SJSA1 (cell line): ENCODE measurements at regions not wholly inside any gene's neighbourhood (a gene's known extent, or its start where the extent isn't known, plus 50 kb on each side); places are given as distances from the start of the nearest gene placed in this dataset.

ENCODE experiments used
- DNase-seq, 2 experiments: peaks; one replicate each; pipeline ENCODE4 v3.0.0-alpha.2; 2015 to 2020; ENCODE audit warnings: low spot score in 2 of 2, low read depth in 1 of 2
- H3K27ac ChIP-seq: fragments of 250-450 bp; sonication (Bioruptor Pico); 2 replicates; pipeline ENCODE4 v1.5.1; 2020; ENCODE audit warnings: mild to moderate bottlenecking, moderate library complexity
- H3K27me3 ChIP-seq: fragments of 250-450 bp; sonication (Bioruptor Pico); replicated peaks from 2 replicates; pipeline ENCODE4 v1.5.1; 2020; ENCODE audit warnings: mild to moderate bottlenecking, moderate library complexity
- H3K36me3 ChIP-seq: fragments of 250-450 bp; sonication (Bioruptor Pico); 2 replicates; pipeline ENCODE4 v1.5.1; 2020; ENCODE audit warnings: mild to moderate bottlenecking
- H3K4me1 ChIP-seq: fragments of 250-450 bp; sonication (Bioruptor Pico); replicated peaks from 2 replicates; pipeline ENCODE4 v1.6.1; 2021; ENCODE audit warnings: mild to moderate bottlenecking
- H3K4me3 ChIP-seq: fragments of 250-450 bp; sonication (Bioruptor Pico); 2 replicates; pipeline ENCODE4 v1.5.1; 2020; ENCODE audit warnings: mild to moderate bottlenecking
- H3K9me3 ChIP-seq: fragments of 250-450 bp; sonication (Bioruptor Pico); replicated peaks from 2 replicates; pipeline ENCODE4 v1.5.1; 2020; ENCODE audit warnings: mild to moderate bottlenecking

GRCh38 chr12:115898670-115899069 lies 378.8 kb downstream of the MED13L start:
- no peaks in the 10 kb centered on the region for H3K36me3 ChIP-seq
- no peak for DNase-seq
- no peak overlapping the region for H3K27ac ChIP-seq

GRCh38 chr12:115897729-115898128 lies 379.8 kb downstream of the MED13L start:
- Histone ChIP-seq H3K27me3 (no peaks in the 10 kb centered on the region), H3K4me3 (no peak overlapping the region), H3K27ac (no peak overlapping the region), H3K36me3 (no peaks in the 10 kb centered on the region), H3K4me1 (peaks cover 14% of the 10 kb centered on the region; the same call in 1 of the 2 replicates), H3K9me3 (no peaks in the 10 kb centered on the region)
- DNase-seq, result peak; percentile 57 to 67

More at GRCh38 chr12:115898670-115899069, 378.8 kb downstream of the MED13L start:
- Histone ChIP-seq H3K4me1 (peaks cover 14% of the 10 kb centered on the region; the same call in 1 of the 2 replicates), H3K4me3 (no peak overlapping the region), H3K27me3 (no peaks in the 10 kb centered on the region), H3K9me3 (no peaks in the 10 kb centered on the region)

GRCh38 chr12:115895247-115895646 lies 382.2 kb downstream of the MED13L start:
- H3K27me3 ChIP-seq, result no peaks in the 10 kb centered on the region
- H3K36me3 ChIP-seq, result no peaks in the 10 kb centered on the region
- DNase-seq, result no peak
- H3K9me3 ChIP-seq, result no peaks in the 10 kb centered on the region
- H3K27ac ChIP-seq, result no peak overlapping the region
- no peak overlapping the region for H3K4me3 ChIP-seq
- H3K4me1 ChIP-seq, result peaks cover 14% of the 10 kb centered on the region; the same call in 1 of the 2 replicates

- Histone ChIP-seq H3K4me3 (no peak overlapping the region), H3K27ac (no peak overlapping the region), H3K4me1 (no peaks in the 10 kb centered on the region), H3K9me3 (no peaks in the 10 kb centered on the region), H3K27me3 (no peaks in the 10 kb centered on the region), H3K36me3 (no peaks in the 10 kb centered on the region)
- peak in 1 of 2 experiments; percentile 15 for DNase-seq
Observed at GRCh38 chr12:115891556-115892164, 385.8 kb downstream of the MED13L start.

- Histone ChIP-seq H3K4me3 (no peak overlapping the region), H3K27ac (no peak overlapping the region), H3K9me3 (no peaks in the 10 kb centered on the region), H3K27me3 (no peaks in the 10 kb centered on the region), H3K36me3 (no peaks in the 10 kb centered on the region), H3K4me1 (no peaks in the 10 kb centered on the region)
- no peak for DNase-seq
Observed at GRCh38 chr12:115886666-115887065, 390.8 kb downstream of the MED13L start.

- H3K27ac ChIP-seq, result no peak overlapping the region
Observed at GRCh38 chr12:115885040-115885690, 392.3 kb downstream of the MED13L start.

GRCh38 chr12:115882936-115883335 lies 394.6 kb downstream of the MED13L start:
- H3K4me1 ChIP-seq, result no peaks in the 10 kb centered on the region
- no peak overlapping the region for H3K27ac ChIP-seq
- H3K9me3 ChIP-seq, result no peaks in the 10 kb centered on the region
- H3K36me3 ChIP-seq, result no peaks in the 10 kb centered on the region
- H3K27me3 ChIP-seq, result no peaks in the 10 kb centered on the region
- no peak for DNase-seq
- no peak overlapping the region for H3K4me3 ChIP-seq

More at GRCh38 chr12:115885040-115885690, 392.3 kb downstream of the MED13L start:
- no peaks in the 10 kb centered on the region for H3K27me3 ChIP-seq
- no peak overlapping the region for H3K4me3 ChIP-seq
- H3K4me1 ChIP-seq, result no peaks in the 10 kb centered on the region
- H3K36me3 ChIP-seq, result no peaks in the 10 kb centered on the region
- no peak for DNase-seq
- H3K9me3 ChIP-seq, result no peaks in the 10 kb centered on the region

- no peak overlapping the region for H3K4me3 ChIP-seq
- no peak for DNase-seq
- no peaks in the 10 kb centered on the region for H3K36me3 ChIP-seq
- H3K27me3 ChIP-seq, result no peaks in the 10 kb centered on the region
- H3K9me3 ChIP-seq, result no peaks in the 10 kb centered on the region
- H3K4me1 ChIP-seq, result no peaks in the 10 kb centered on the region
- H3K27ac ChIP-seq, result no peak overlapping the region
Observed at GRCh38 chr12:115880238-115880637, 397.3 kb downstream of the MED13L start.

- Histone ChIP-seq H3K27ac (no peak overlapping the region), H3K4me3 (no peak overlapping the region), H3K36me3 (no peaks in the 10 kb centered on the region), H3K27me3 (no peaks in the 10 kb centered on the region), H3K9me3 (no peaks in the 10 kb centered on the region), H3K4me1 (no peaks in the 10 kb centered on the region)
- DNase-seq, result no peak
Observed at GRCh38 chr12:115879354-115879753, 398.1 kb downstream of the MED13L start.

- H3K9me3 ChIP-seq, result no peaks in the 10 kb centered on the region
- no peak overlapping the region for H3K27ac ChIP-seq
- 0 out of 2 replicates have a peak, but pooled peaks cover 4% of the 10 kb centered on the region for H3K27me3 ChIP-seq
- H3K4me1 ChIP-seq, result no peaks in the 10 kb centered on the region
- H3K36me3 ChIP-seq, result no peaks in the 10 kb centered on the region
- no peak overlapping the region for H3K4me3 ChIP-seq
- DNase-seq, result no peak
Observed at GRCh38 chr12:115873451-115874082, 403.9 kb downstream of the MED13L start.

- DNase-seq, result no peak
- Histone ChIP-seq H3K4me3 (no peak overlapping the region), H3K9me3 (no peaks in the 10 kb centered on the region), H3K36me3 (no peaks in the 10 kb centered on the region), H3K27ac (no peak overlapping the region), H3K4me1 (no peaks in the 10 kb centered on the region), H3K27me3 (0 out of 2 replicates have a peak, but pooled peaks cover 4% of the 10 kb centered on the region)
Observed at GRCh38 chr12:115872919-115873357, 404.6 kb downstream of the MED13L start.

GRCh38 chr12:115872212-115872611 lies 405.3 kb downstream of the MED13L start:
- no peaks in the 10 kb centered on the region for H3K4me1 ChIP-seq
- H3K27me3 ChIP-seq, result 0 out of 2 replicates have a peak, but pooled peaks cover 4% of the 10 kb centered on the region
- H3K27ac ChIP-seq, result no peak overlapping the region
- H3K36me3 ChIP-seq, result no peaks in the 10 kb centered on the region
- H3K9me3 ChIP-seq, result no peaks in the 10 kb centered on the region
- DNase-seq, result no peak
- H3K4me3 ChIP-seq, result no peak overlapping the region

GRCh38 chr12:115871714-115872113 lies 405.8 kb downstream of the MED13L start:
- H3K36me3 ChIP-seq, result no peaks in the 10 kb centered on the region
- no peak for DNase-seq
- no peaks in the 10 kb centered on the region for H3K4me1 ChIP-seq
- H3K27ac ChIP-seq, result no peak overlapping the region
- no peak overlapping the region for H3K4me3 ChIP-seq
- no peaks in the 10 kb centered on the region for H3K9me3 ChIP-seq
- H3K27me3 ChIP-seq, result 0 out of 2 replicates have a peak, but pooled peaks cover 4% of the 10 kb centered on the region

GRCh38 chr12:115870510-115870909 lies 407.0 kb downstream of the MED13L start:
- Histone ChIP-seq H3K4me3 (no peak overlapping the region), H3K27ac (no peak overlapping the region), H3K36me3 (no peaks in the 10 kb centered on the region), H3K27me3 (0 out of 2 replicates have a peak, but pooled peaks cover 4% of the 10 kb centered on the region), H3K9me3 (no peaks in the 10 kb centered on the region), H3K4me1 (no peaks in the 10 kb centered on the region)
- no peak for DNase-seq
